ENCODE measurements at regions not wholly inside any gene's neighbourhood (a gene's known extent, or its start where the extent isn't known, plus 50 kb on each side); places are given as distances from the start of the nearest gene placed in this dataset.

GRCh38 chr3:159401069-159401468 lies 587.6 kb upstream of the IL12A start:
- TF ChIP-seq CTCF (IDR thresholded peaks at IDR 0.05 in 8 of 11, conservative IDR thresholded peaks at IDR 0.05 in 3 of 11) (no peak), POLR2AphosphoS5 (IDR thresholded peaks at IDR 0.05) (no peak)

Measured in spleen (tissue), 7 donors.